Ishikawa (cell line): ENCODE measurements at regions not wholly inside any gene's neighbourhood (a gene's known extent, or its start where the extent isn't known, plus 50 kb on each side); places are given as distances from the start of the nearest gene placed in this dataset.

Experiments used
- CEBPB ChIP-seq: IDR thresholded peaks from 2 replicates; pipeline ENCODE4 v1.6.1; 2012
- CREB1 ChIP-seq: IDR thresholded peaks from 2 replicates; pipeline ENCODE4 v1.6.1; 2012; ENCODE audit warnings: low read depth
- EGR1 ChIP-seq: IDR thresholded peaks from 2 replicates; pipeline ENCODE4 v1.6.1; 2012
- EP300 ChIP-seq: IDR thresholded peaks from 2 replicates; pipeline ENCODE4 v1.6.1; 2012; ENCODE audit warnings: borderline replicate concordance
- FOXM1 ChIP-seq: IDR thresholded peaks from 2 replicates; pipeline ENCODE4 v1.6.1; 2012; ENCODE audit warnings: low read depth, borderline replicate concordance
- MAX ChIP-seq: IDR thresholded peaks from 2 replicates; pipeline ENCODE4 v1.6.1; 2012
- NFIC ChIP-seq: IDR thresholded peaks from 2 replicates; pipeline ENCODE4 v1.6.1; 2012
- RAD21 ChIP-seq: IDR thresholded peaks from 2 replicates; pipeline ENCODE4 v1.6.1; 2012; ENCODE audit warnings: low read depth
- TAF1 ChIP-seq: IDR thresholded peaks from 2 replicates; pipeline ENCODE4 v1.6.1; 2012; ENCODE audit warnings: low read depth, mild to moderate bottlenecking
- TCF12 ChIP-seq: IDR thresholded peaks from 2 replicates; pipeline ENCODE4 v1.6.1; 2012; ENCODE audit warnings: low read depth
- TEAD4 ChIP-seq: IDR thresholded peaks from 2 replicates; pipeline ENCODE4 v1.6.1; 2012
- YY1 ChIP-seq: IDR thresholded peaks from 2 replicates; pipeline ENCODE4 v1.6.1; 2012; ENCODE audit warnings: low read depth
- ZBTB7A ChIP-seq: IDR thresholded peaks from 2 replicates; pipeline ENCODE4 v1.6.1; 2012; ENCODE audit warnings: low read depth
- TF ChIP-seq, protein P1 (sequence below): IDR thresholded peaks from 2 replicates; pipeline ENCODE4 v1.6.1; 2012
- TF ChIP-seq, protein P2 (sequence below): IDR thresholded peaks from 2 replicates; pipeline ENCODE4 v1.6.1; 2012; ENCODE audit warnings: low read depth, mild to moderate bottlenecking

- TF ChIP-seq CREB1, result no peak
- TF ChIP-seq FOXM1, result no peak
- TF ChIP-seq CEBPB, result no peak
- no peak for TF ChIP-seq ZBTB7A
Observed at GRCh38 chr5:121049971-121050370, 585.9 kb downstream of the PRR16 start.

GRCh38 chr5:121053055-121053985 lies 589.2 kb downstream of the PRR16 start:
- TF ChIP-seq RAD21 (no peak), YY1 (no peak), EGR1 (no peak), MAX (no peak), CREB1 (no peak), CEBPB (no peak), ZBTB7A (no peak), TCF12 (no peak), TEAD4 (no peak), EP300 (no peak), NFIC (no peak)
- TF ChIP-seq, protein P1, sequence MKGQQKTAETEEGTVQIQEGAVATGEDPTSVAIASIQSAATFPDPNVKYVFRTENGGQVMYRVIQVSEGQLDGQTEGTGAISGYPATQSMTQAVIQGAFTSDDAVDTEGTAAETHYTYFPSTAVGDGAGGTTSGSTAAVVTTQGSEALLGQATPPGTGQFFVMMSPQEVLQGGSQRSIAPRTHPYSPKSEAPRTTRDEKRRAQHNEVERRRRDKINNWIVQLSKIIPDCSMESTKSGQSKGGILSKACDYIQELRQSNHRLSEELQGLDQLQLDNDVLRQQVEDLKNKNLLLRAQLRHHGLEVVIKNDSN, result no peak

GRCh38 chr5:121055586-121055985 lies 591.5 kb downstream of the PRR16 start:
- no peak for TF ChIP-seq TEAD4
- no peak for TF ChIP-seq FOXM1
- TF ChIP-seq MAX, result no peak
- TF ChIP-seq EP300, result no peak
- TF ChIP-seq YY1, result no peak
- no peak for TF ChIP-seq TCF12
- no peak for TF ChIP-seq EGR1
- TF ChIP-seq, protein P2, sequence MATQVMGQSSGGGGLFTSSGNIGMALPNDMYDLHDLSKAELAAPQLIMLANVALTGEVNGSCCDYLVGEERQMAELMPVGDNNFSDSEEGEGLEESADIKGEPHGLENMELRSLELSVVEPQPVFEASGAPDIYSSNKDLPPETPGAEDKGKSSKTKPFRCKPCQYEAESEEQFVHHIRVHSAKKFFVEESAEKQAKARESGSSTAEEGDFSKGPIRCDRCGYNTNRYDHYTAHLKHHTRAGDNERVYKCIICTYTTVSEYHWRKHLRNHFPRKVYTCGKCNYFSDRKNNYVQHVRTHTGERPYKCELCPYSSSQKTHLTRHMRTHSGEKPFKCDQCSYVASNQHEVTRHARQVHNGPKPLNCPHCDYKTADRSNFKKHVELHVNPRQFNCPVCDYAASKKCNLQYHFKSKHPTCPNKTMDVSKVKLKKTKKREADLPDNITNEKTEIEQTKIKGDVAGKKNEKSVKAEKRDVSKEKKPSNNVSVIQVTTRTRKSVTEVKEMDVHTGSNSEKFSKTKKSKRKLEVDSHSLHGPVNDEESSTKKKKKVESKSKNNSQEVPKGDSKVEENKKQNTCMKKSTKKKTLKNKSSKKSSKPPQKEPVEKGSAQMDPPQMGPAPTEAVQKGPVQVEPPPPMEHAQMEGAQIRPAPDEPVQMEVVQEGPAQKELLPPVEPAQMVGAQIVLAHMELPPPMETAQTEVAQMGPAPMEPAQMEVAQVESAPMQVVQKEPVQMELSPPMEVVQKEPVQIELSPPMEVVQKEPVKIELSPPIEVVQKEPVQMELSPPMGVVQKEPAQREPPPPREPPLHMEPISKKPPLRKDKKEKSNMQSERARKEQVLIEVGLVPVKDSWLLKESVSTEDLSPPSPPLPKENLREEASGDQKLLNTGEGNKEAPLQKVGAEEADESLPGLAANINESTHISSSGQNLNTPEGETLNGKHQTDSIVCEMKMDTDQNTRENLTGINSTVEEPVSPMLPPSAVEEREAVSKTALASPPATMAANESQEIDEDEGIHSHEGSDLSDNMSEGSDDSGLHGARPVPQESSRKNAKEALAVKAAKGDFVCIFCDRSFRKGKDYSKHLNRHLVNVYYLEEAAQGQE, result no peak
- no peak for TF ChIP-seq CREB1
- TF ChIP-seq CEBPB, result no peak
- TF ChIP-seq ZBTB7A, result no peak
- no peak for TF ChIP-seq TAF1
- no peak for TF ChIP-seq NFIC
- TF ChIP-seq, protein P1, result no peak
- no peak for TF ChIP-seq RAD21

DNA sequence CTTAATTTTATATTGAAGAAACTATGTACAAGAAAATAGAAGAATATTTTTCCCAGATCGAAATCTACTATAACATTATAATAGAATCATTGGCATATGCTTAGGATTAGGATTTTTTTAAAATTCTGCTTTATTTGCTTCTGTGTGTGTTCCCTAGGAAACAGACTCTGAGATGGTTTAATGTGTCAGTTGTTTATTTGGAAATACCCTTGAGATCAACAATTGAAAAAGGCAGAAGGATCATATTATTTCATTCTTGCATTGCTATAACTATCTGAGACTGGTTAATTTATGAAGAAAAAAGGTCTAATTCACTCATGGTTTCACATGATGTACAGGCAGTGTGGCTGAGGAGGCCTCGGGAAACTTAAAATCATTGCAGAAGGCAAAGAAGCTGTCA lies 622.6 kb downstream of the PRR16 start:
- TF ChIP-seq TAF1 (no peak), CEBPB (no peak), EP300 (no peak), FOXM1 (no peak), ZBTB7A (no peak), TEAD4 (no peak), NFIC (no peak), YY1 (no peak), TCF12 (no peak), RAD21 (no peak), MAX (no peak), EGR1 (no peak), CREB1 (no peak)
- TF ChIP-seq, protein P1, result no peak
- TF ChIP-seq, protein P2, result no peak

- no peak for TF ChIP-seq ZBTB7A
- TF ChIP-seq CREB1, result no peak
- TF ChIP-seq EGR1, result no peak
Observed at GRCh38 chr5:121087560-121087959, 623.5 kb downstream of the PRR16 start.
